ENCODE measurements at regions not wholly inside any gene's neighbourhood (a gene's known extent, or its start where the extent isn't known, plus 50 kb on each side); places are given as distances from the start of the nearest gene placed in this dataset.

- H2BK20ac ChIP-seq (ENCODE audit: low read depth, low read length, poor library complexity, severe bottlenecking), result no peak overlapping the region
- DNase-seq, result no peak
- TF ChIP-seq CTCF (conservative IDR thresholded peaks at IDR 0.05), result no peak
- H3K4me1 Mint-ChIP-seq, result peaks cover 6 to 7% of the 10 kb centered on the region in 2 experiments
- no peak overlapping the region for H4K5ac ChIP-seq (ENCODE audit: insufficient read length, low read depth, low read length)
- H2AFZ ChIP-seq (ENCODE audit: low read length), result no peak overlapping the region
- no peak overlapping the region for H2BK5ac ChIP-seq (ENCODE audit: insufficient read length, low read length)
- H4K8ac ChIP-seq (replicated peaks; ENCODE audit: insufficient read length, low read depth, low read length), result no peak overlapping the region
- H4K20me1 ChIP-seq (ENCODE audit: control insufficient read depth, insufficient read depth, insufficient read length), result no peaks in the 10 kb centered on the region
- H3K14ac ChIP-seq (ENCODE audit: insufficient read depth, low read length), result no peak overlapping the region
- no peak overlapping the region for H3K27ac ChIP-seq (ENCODE audit: insufficient read length, low read depth, low read length)
- H2BK12ac ChIP-seq (ENCODE audit: insufficient read length, low read depth, low read length), result no peak overlapping the region
- no peak overlapping the region for H3K56ac ChIP-seq (ENCODE audit: insufficient read length, low read depth, low read length)
- H2AK5ac ChIP-seq (ENCODE audit: insufficient read length, low read length), result no peak overlapping the region
- WGBS (ENCODE audit: extremely low coverage, insufficient read length, low lambda C conversion rate), result no CpG with 5 or more reads among the region's 2 CpGs
- no peaks in the 10 kb centered on the region for H3K36me3 Mint-ChIP-seq (ENCODE audit: insufficient read depth in 1 of 3, low read depth in 3 of 3)
- no peaks in the 10 kb centered on the region for H3K27me3 Mint-ChIP-seq (ENCODE audit: low read depth)
- no peaks in the 10 kb centered on the region for H3K9me3 ChIP-seq (ENCODE audit: control insufficient read depth, low read depth, low read length)
- H2BK15ac ChIP-seq (ENCODE audit: low read depth, low read length), result no peak overlapping the region
- H3K4me3 Mint-ChIP-seq, result no peak overlapping the region
- H4K91ac ChIP-seq (ENCODE audit: insufficient read length, low read depth, low read length), result no peak overlapping the region
- H3K23ac ChIP-seq (ENCODE audit: insufficient read length, low read depth, low read length), result no peak overlapping the region
- H3K9me3 Mint-ChIP-seq, result no peaks in the 10 kb centered on the region
- no peak overlapping the region for H3K18ac ChIP-seq (ENCODE audit: insufficient read length, low read depth, low read length)
- no peak overlapping the region for H3K4ac ChIP-seq (ENCODE audit: low read depth, low read length)
- H3T11ph ChIP-seq (ENCODE audit: low read length), result no peak overlapping the region
- no peak overlapping the region for H3K4me2 ChIP-seq (ENCODE audit: insufficient read depth, insufficient read length, low read length)
- H3K23me2 ChIP-seq (ENCODE audit: insufficient read length, low read depth, low read length, poor library complexity, severe bottlenecking), result no peaks in the 10 kb centered on the region
- no peak overlapping the region for H3K9ac ChIP-seq (ENCODE audit: extremely low read depth, insufficient read length, low read length)
- H3K27me3 ChIP-seq (ENCODE audit: insufficient read depth, low read length), result no peaks in the 10 kb centered on the region
- H3K27ac Mint-ChIP-seq, result no peak overlapping the region
- no peak overlapping the region for H2BK120ac ChIP-seq (ENCODE audit: low read depth, low read length, poor library complexity, severe bottlenecking)
- H3K79me2 ChIP-seq (ENCODE audit: insufficient read depth, low read length), result no peaks in the 10 kb centered on the region
- H3K79me1 ChIP-seq (ENCODE audit: insufficient read depth, low read depth, low read length, poor library complexity, severe bottlenecking), result no peaks in the 10 kb centered on the region
- no peaks in the 10 kb centered on the region for H3K4me1 ChIP-seq (ENCODE audit: insufficient read depth, low read length)
These were observed 519.8 kb downstream of the XPNPEP1 start for GRCh38 chr10:109403551-109403950.

Measured in H9 (cell line).